GM10266 (cell line): ENCODE measurements at regions not wholly inside any gene's neighbourhood (a gene's known extent, or its start where the extent isn't known, plus 50 kb on each side); places are given as distances from the start of the nearest gene placed in this dataset.

Experiments
- DNase-seq: peaks from one replicate; pipeline ENCODE4 v3.0.0; 2012; ENCODE audit errors: extremely low spot score
- CTCF ChIP-seq: IDR thresholded peaks from 2 replicates; pipeline ENCODE4 v1.5.1; 2012; ENCODE audit warnings: mild to moderate bottlenecking, low read depth; ENCODE audit not compliant: control insufficient read depth, insufficient read depth; ENCODE audit errors: missing control alignments

- TF ChIP-seq CTCF = no peak
- DNase-seq = no peak
Observed at GRCh38 chr1:81151206-81151605, 649.5 kb upstream of the ADGRL2 start.

GRCh38 chr1:81149649-81150325 lies 650.9 kb upstream of the ADGRL2 start:
- no peak for DNase-seq
- no peak for TF ChIP-seq CTCF

GRCh38 chr1:81144240-81144825 lies 656.4 kb upstream of the ADGRL2 start:
- DNase-seq = no peak
- no peak for TF ChIP-seq CTCF

GRCh38 chr1:81142099-81142826 lies 658.5 kb upstream of the ADGRL2 start:
- DNase-seq = no peak
- no peak for TF ChIP-seq CTCF

- no peak for TF ChIP-seq CTCF
- DNase-seq = no peak
Observed at GRCh38 chr1:81135524-81135923, 665.2 kb upstream of the ADGRL2 start.

GRCh38 chr1:81129776-81130175 lies 671.0 kb upstream of the ADGRL2 start:
- no peak for TF ChIP-seq CTCF
- no peak for DNase-seq

GRCh38 chr1:81129366-81129765 lies 671.4 kb upstream of the ADGRL2 start:
- no peak for DNase-seq
- no peak for TF ChIP-seq CTCF
